GM10266 (cell line): ENCODE measurements at regions not wholly inside any gene's neighbourhood (a gene's known extent, or its start where the extent isn't known, plus 50 kb on each side); places are given as distances from the start of the nearest gene placed in this dataset.
"Not testable (repeated sequence)": the region's sequence is repeated elsewhere in the genome, so short reads cannot be mapped to it uniquely, and the experiment has no call there.

Experiments
- DNase-seq: peaks from one replicate; pipeline ENCODE4 v3.0.0; 2012; ENCODE audit errors: extremely low spot score
- TF ChIP-seq, protein P1 (sequence below): IDR thresholded peaks from 2 replicates; pipeline ENCODE4 v1.5.1; 2012; ENCODE audit warnings: mild to moderate bottlenecking, low read depth; ENCODE audit not compliant: control insufficient read depth, insufficient read depth; ENCODE audit errors: missing control alignments

DNA sequence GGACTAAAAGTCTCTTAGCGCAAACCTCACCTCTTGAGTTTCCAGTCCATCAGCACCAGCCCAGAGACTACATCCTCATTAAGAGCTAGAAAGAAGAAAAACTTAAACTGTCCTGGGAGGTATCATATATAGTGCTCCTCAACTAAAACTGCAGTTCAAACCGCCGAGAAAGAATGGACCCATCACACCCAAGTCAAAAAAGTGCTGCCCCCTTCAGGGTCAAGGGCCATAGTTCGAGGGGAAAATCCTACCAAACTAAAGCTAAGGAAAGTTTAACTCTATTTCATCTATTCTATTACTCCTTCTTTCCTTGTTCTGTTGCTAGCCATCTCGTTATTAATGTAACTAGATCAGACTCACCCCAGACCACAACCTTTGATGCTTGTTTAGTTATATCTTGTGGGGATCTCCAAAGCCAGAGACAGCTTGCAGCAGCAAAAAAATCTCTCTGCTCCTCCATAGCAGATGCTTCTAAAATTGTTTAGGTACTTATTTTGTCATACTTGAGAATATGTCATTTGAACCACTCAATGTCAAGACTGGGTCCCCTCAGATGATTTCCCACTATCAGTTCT lies 134.5 kb upstream of the RMP24 start:
- no peak for DNase-seq
- TF ChIP-seq, protein P1, sequence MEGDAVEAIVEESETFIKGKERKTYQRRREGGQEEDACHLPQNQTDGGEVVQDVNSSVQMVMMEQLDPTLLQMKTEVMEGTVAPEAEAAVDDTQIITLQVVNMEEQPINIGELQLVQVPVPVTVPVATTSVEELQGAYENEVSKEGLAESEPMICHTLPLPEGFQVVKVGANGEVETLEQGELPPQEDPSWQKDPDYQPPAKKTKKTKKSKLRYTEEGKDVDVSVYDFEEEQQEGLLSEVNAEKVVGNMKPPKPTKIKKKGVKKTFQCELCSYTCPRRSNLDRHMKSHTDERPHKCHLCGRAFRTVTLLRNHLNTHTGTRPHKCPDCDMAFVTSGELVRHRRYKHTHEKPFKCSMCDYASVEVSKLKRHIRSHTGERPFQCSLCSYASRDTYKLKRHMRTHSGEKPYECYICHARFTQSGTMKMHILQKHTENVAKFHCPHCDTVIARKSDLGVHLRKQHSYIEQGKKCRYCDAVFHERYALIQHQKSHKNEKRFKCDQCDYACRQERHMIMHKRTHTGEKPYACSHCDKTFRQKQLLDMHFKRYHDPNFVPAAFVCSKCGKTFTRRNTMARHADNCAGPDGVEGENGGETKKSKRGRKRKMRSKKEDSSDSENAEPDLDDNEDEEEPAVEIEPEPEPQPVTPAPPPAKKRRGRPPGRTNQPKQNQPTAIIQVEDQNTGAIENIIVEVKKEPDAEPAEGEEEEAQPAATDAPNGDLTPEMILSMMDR = no peak

- TF ChIP-seq, protein P1 = no peak
- DNase-seq = no peak
Measured at GRCh38 chr18:35841283-35841682, 131.2 kb upstream of the RMP24 start.

DNA sequence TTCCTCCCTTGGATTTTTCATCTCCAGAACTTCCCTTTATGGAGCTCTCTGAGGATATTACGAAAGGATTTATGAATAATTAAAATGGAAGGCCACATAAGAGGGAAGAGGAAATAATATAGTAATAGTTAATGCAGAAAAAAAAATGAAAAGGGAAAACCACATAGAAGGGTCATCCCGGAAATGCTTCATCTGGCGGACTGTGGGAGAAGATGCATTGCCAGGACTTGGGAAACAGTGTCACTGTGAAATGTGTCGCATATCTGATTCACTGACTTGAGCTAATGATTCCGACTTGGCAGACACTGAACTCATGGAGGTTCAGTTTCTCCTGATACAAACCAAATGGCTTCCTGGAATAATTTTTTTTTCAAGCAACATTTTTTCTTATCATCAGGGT lies 129.9 kb upstream of the RMP24 start:
- TF ChIP-seq, protein P1 = no peak
- DNase-seq = no peak

DNA sequence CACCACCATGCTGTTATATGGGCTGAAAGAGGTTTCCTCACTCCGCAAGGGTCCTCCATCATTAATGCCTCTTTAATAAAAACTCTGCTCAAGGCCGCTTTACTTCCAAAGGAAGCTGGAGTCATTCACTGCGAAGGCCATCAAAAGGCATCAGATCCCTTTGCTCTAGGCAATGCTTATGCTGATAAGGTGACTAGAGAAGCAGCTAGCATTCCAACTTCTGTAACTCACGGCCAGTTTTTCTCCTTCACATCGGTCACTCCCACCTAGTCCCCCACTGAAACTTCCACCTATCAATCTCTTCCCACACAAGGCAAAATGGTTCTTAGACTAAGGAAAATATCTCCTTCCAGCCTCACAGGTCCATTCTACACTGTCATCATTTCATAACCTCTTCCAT lies 124.2 kb upstream of the RMP24 start:
- not testable (repeated sequence) for DNase-seq

GRCh38 chr18:35849241-35849640 lies 123.2 kb upstream of the RMP24 start:
- not testable (repeated sequence) for DNase-seq

- DNase-seq = no peak
- TF ChIP-seq, protein P1 = no peak
Measured at GRCh38 chr18:35851286-35851970, 121.1 kb upstream of the RMP24 start.

DNA sequence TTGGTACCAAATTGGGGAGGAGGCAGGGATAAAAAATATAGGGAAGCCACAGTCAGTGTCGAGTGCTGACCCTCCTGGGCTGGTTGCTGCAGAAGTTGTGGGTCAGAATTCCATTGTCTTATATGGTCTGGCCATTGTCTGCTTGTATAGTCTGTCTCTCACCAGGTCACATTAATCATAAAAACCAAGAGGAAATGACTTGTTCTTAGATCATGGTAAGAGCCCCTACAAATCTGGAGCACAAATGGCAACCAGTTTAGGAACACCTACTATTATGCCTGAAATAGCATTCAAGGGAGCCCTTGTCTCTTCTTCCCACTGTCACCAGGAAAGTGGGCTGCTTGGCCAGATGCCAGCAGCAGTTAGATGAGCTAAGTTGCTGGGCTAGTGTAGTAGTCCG lies 119.7 kb upstream of the RMP24 start:
- TF ChIP-seq, protein P1 = no peak

GRCh38 chr18:35854095-35854494 lies 118.4 kb upstream of the RMP24 start:
- no peak for DNase-seq
- TF ChIP-seq, protein P1 = no peak

More for the DNA sequence above, 119.7 kb upstream of the RMP24 start:
- no peak for DNase-seq
